ENCODE measurements at regions not wholly inside any gene's neighbourhood (a gene's known extent, or its start where the extent isn't known, plus 50 kb on each side); places are given as distances from the start of the nearest gene placed in this dataset.

- TF ChIP-seq CTCF (IDR thresholded peaks at IDR 0.05; ENCODE audit: poor library complexity) (no peak), EZH2 (IDR thresholded peaks at IDR 0.05; ENCODE audit: borderline replicate concordance) (no peak), EZH2phosphoT487 (IDR thresholded peaks at IDR 0.05; ENCODE audit: low read depth, severe bottlenecking, unreplicated experiment) (no peak)
Measured at GRCh38 chr2:56540467-56540866, 356.7 kb downstream of the CCDC85A start.

Data from hepatocyte (in vitro differentiated cells).